Transverse colon (tissue), 3 donors: ENCODE measurements at regions not wholly inside any gene's neighbourhood (a gene's known extent, or its start where the extent isn't known, plus 50 kb on each side); places are given as distances from the start of the nearest gene placed in this dataset.

Source experiments
- CTCF ChIP-seq, 5 experiments: fragments of 200-600 bp in 3 of 5; fragments of 450-650 bp in 2 of 5; sonication (generic) in 3 of 5; IDR thresholded peaks; 1 replicate in 2 of 5; 2 replicates in 3 of 5; pipeline ENCODE4 v1.5.1; 2016 to 2017; ENCODE audit warnings: antibody characterized with exemption in 5 of 5, inconsistent platforms in 3 of 5, mild to moderate bottlenecking in 2 of 5, moderate library complexity in 1 of 5
- POLR2A ChIP-seq: fragments of 450-650 bp; IDR thresholded peaks from one replicate; pipeline ENCODE4 v1.6.1; 2016; ENCODE audit warnings: antibody characterized with exemption, mild to moderate bottlenecking, moderate library complexity

- no peak for TF ChIP-seq CTCF (IDR thresholded peaks at IDR 0.05)
- no peak for TF ChIP-seq POLR2A
These were observed 143.9 kb downstream of the SIPA1L2 start for GRCh38 chr1:232486006-232486405.
